Aorta (tissue), 5 donors: ENCODE measurements at regions not wholly inside any gene's neighbourhood (a gene's known extent, or its start where the extent isn't known, plus 50 kb on each side); places are given as distances from the start of the nearest gene placed in this dataset.

Source experiments
- ATAC-seq: fragments of 200-7000 bp; cut with Tn5 transposase; one replicate; pipeline ENCODE4 v1.9.1; 2022; ENCODE audit warnings: moderate library complexity; ENCODE audit not compliant: low FRiP score
- DNase-seq, 2 donors: peaks; one replicate each; pipeline ENCODE4 v3.0.0-alpha.2; 2020
- H3K27ac ChIP-seq, 2 donors: one replicate each; pipeline ENCODE4 v1.5.1; 2013; ENCODE audit warnings: low read length in 2 of 2, mild to moderate bottlenecking in 2 of 2, moderate library complexity in 2 of 2, control low read depth in 1 of 2, inconsistent platforms in 1 of 2, low read depth in 1 of 2
- H3K27me3 ChIP-seq, 2 donors: one replicate each; pipeline ENCODE4 v1.6.1; 2013; ENCODE audit warnings: control low read depth in 1 of 2, low read length in 1 of 2, mild to moderate bottlenecking in 1 of 2, moderate library complexity in 1 of 2; ENCODE audit not compliant: insufficient read depth in 2 of 2, control insufficient read depth in 1 of 2
- H3K36me3 ChIP-seq, 2 donors: one replicate each; pipeline ENCODE4 v1.6.1; 2013; ENCODE audit warnings: control low read depth in 1 of 2, low read length in 1 of 2, mild to moderate bottlenecking in 1 of 2; ENCODE audit not compliant: insufficient read depth in 2 of 2, control insufficient read depth in 1 of 2
- H3K4me1 ChIP-seq, 2 donors: one replicate each; pipeline ENCODE4 v1.6.1; 2013; ENCODE audit warnings: low read length in 2 of 2, control low read depth in 1 of 2, mild to moderate bottlenecking in 1 of 2, moderate library complexity in 1 of 2; ENCODE audit not compliant: insufficient read depth in 2 of 2, control insufficient read depth in 1 of 2
- H3K4me3 ChIP-seq, 2 donors: one replicate each; pipeline ENCODE4 v1.5.1; 2013; ENCODE audit warnings: low read length in 2 of 2, control low read depth in 1 of 2, mild to moderate bottlenecking in 1 of 2
- H3K9me3 ChIP-seq: one replicate; pipeline ENCODE4 v1.6.1; 2013; ENCODE audit warnings: mild to moderate bottlenecking, low read length; ENCODE audit not compliant: control insufficient read depth
- WGBS, 2 donors: extraction: QIAGEN DNeasy Blood & Tissue Kit; methylation state at CpG; one replicate each; pipeline ENCODE4 v1.1.7; 2013; 5-methylcytosine and 5-hydroxymethylcytosine counted together
- intact Hi-C, 2 donors: fragments of 100-400 bp; cut with DNase I; formaldehyde crosslinking; loops; one replicate each; pipeline versions ENCODE4 v1.14.2 to v1.15.0; 2022
- donor health status: healthy with polysubstance abuse.
- donor health status: Bipolar disorder and iron deficiency.
- donor health status: DM: no; HTN: no; CAD: no.
- donor health status: DM: no; HTN: no; CAD: no.
- donor health status: DM: yes; HTN: yes; CAD: no.

- intact Hi-C loops = no loop called here
- Histone ChIP-seq H3K4me3 (no peak overlapping the region), H3K4me1 (no peaks in the 10 kb centered on the region), H3K9me3 (no peaks in the 10 kb centered on the region), H3K27me3 (no peaks in the 10 kb centered on the region), H3K36me3 (no peaks in the 10 kb centered on the region), H3K27ac (no peak overlapping the region)
- 23 to 32% methylated on average over 4 of the region's 4 CpGs for WGBS, 2 donors
- ATAC-seq = no peak
- no peak for DNase-seq
Measured at GRCh38 chr6:99219788-99220187, 129.7 kb downstream of the FAXC start.

- ATAC-seq (no peak), DNase-seq (no peak)
- Histone ChIP-seq H3K9me3 (no peaks in the 10 kb centered on the region), H3K36me3 (no peaks in the 10 kb centered on the region), H3K4me1 (no peaks in the 10 kb centered on the region), H3K27ac (no peak overlapping the region), H3K27me3 (no peaks in the 10 kb centered on the region), H3K4me3 (no peak overlapping the region)
- intact Hi-C loops = no loop called here
- 37 to 38% methylated on average over 6 of the region's 6 CpGs for WGBS, 2 donors
Measured at GRCh38 chr6:99216959-99217358, 132.5 kb downstream of the FAXC start.

GRCh38 chr6:99195986-99196655 is 153.4 kb downstream of the FAXC start:
- Histone ChIP-seq H3K9me3 (peaks cover 3% of the 10 kb centered on the region), H3K36me3 (no peaks in the 10 kb centered on the region), H3K4me1 (no peaks in the 10 kb centered on the region), H3K4me3 (no peak overlapping the region), H3K27me3 (peaks cover 0 to 2% of the 10 kb centered on the region in 2 donors), H3K27ac (no peak overlapping the region)
- DNase-seq (no peak), ATAC-seq (no peak)
- WGBS, 2 donors = 78 to 83% methylated on average over 2 of the region's 2 CpGs
- intact Hi-C loops = no loop called here

GRCh38 chr6:99192561-99192960 is 156.9 kb downstream of the FAXC start:
- Histone ChIP-seq H3K27ac (no peak overlapping the region), H3K9me3 (peaks cover 3% of the 10 kb centered on the region), H3K27me3 (peaks cover 0 to 2% of the 10 kb centered on the region in 2 donors), H3K36me3 (no peaks in the 10 kb centered on the region), H3K4me3 (no peak overlapping the region), H3K4me1 (no peaks in the 10 kb centered on the region)
- ATAC-seq (no peak), DNase-seq (no peak)
- WGBS, 2 donors = 89 to 91% methylated on average over 4 of the region's 4 CpGs
- intact Hi-C loops = no loop called here

GRCh38 chr6:99189823-99190721 is 159.4 kb downstream of the FAXC start:
- H3K4me1 ChIP-seq = no peaks in the 10 kb centered on the region
- H3K27me3 ChIP-seq = peaks cover 0 to 2% of the 10 kb centered on the region in 2 donors
- H3K36me3 ChIP-seq = no peaks in the 10 kb centered on the region
- DNase-seq (no peak), ATAC-seq (no peak)
- no peak overlapping the region for H3K27ac ChIP-seq
- intact Hi-C loops = no loop called here
- WGBS, 2 donors = 67 to 75% methylated on average over 7 of the region's 7 CpGs
- H3K9me3 ChIP-seq = peaks cover 3% of the 10 kb centered on the region
- no peak overlapping the region for H3K4me3 ChIP-seq

GRCh38 chr6:99187429-99187828 is 162.0 kb downstream of the FAXC start:
- Histone ChIP-seq H3K4me3 (no peak overlapping the region), H3K9me3 (peaks cover under 1% of the 10 kb centered on the region), H3K36me3 (no peaks in the 10 kb centered on the region), H3K27ac (no peak overlapping the region), H3K27me3 (no peaks in the 10 kb centered on the region), H3K4me1 (no peaks in the 10 kb centered on the region)
- 56 to 61% methylated on average over 2 of the region's 2 CpGs for WGBS, 2 donors
- intact Hi-C loops = no loop called here
- no peak for ATAC-seq
- no peak for DNase-seq

GRCh38 chr6:99186417-99186816 is 163.1 kb downstream of the FAXC start:
- Histone ChIP-seq H3K27ac (no peak overlapping the region), H3K4me3 (no peak overlapping the region), H3K4me1 (no peaks in the 10 kb centered on the region), H3K36me3 (no peaks in the 10 kb centered on the region), H3K27me3 (no peaks in the 10 kb centered on the region), H3K9me3 (no peaks in the 10 kb centered on the region)
- WGBS, 2 donors = 94 to 97% methylated on average over 2 of the region's 2 CpGs
- intact Hi-C loops = no loop called here
- no peak for DNase-seq
- no peak for ATAC-seq

GRCh38 chr6:99185525-99185924 is 163.9 kb downstream of the FAXC start:
- Histone ChIP-seq H3K9me3 (no peaks in the 10 kb centered on the region), H3K27ac (no peak overlapping the region), H3K27me3 (no peaks in the 10 kb centered on the region), H3K4me3 (no peak overlapping the region), H3K4me1 (no peaks in the 10 kb centered on the region), H3K36me3 (no peaks in the 10 kb centered on the region)
- ATAC-seq (no peak), DNase-seq (no peak)
- intact Hi-C loops = no loop called here
- 50 to 52% methylated on average over 5 of the region's 5 CpGs for WGBS, 2 donors

GRCh38 chr6:99184696-99185095 is 164.8 kb downstream of the FAXC start:
- H3K4me3 ChIP-seq = no peak overlapping the region
- no peaks in the 10 kb centered on the region for H3K9me3 ChIP-seq
- no peaks in the 10 kb centered on the region for H3K36me3 ChIP-seq
- intact Hi-C loops = no loop called here
- WGBS, 2 donors = 62 to 66% methylated on average over 2 of the region's 2 CpGs
- no peak overlapping the region for H3K27ac ChIP-seq
- H3K4me1 ChIP-seq = no peaks in the 10 kb centered on the region
- ATAC-seq (no peak), DNase-seq (no peak)
- no peaks in the 10 kb centered on the region for H3K27me3 ChIP-seq
